ENCODE measurements at regions not wholly inside any gene's neighbourhood (a gene's known extent, or its start where the extent isn't known, plus 50 kb on each side); places are given as distances from the start of the nearest gene placed in this dataset.

- no peaks in the 10 kb centered on the region for H4K20me1 ChIP-seq (ENCODE audit: control insufficient read depth, insufficient read depth, insufficient read length)
- H3K27ac ChIP-seq (ENCODE audit: insufficient read length, low read depth, low read length) = no peak overlapping the region
Observed at GRCh38 chr16:35463358-35463757, 2003.9 kb downstream of the TP53TG3F start.

More at GRCh38 chr16:35463358-35463757, 2003.9 kb downstream of the TP53TG3F start:
- Histone ChIP-seq H4K5ac (ENCODE audit: insufficient read length, low read depth, low read length) (no peak overlapping the region), H3K79me1 (ENCODE audit: insufficient read depth, low read depth, low read length, poor library complexity, severe bottlenecking) (no peaks in the 10 kb centered on the region), H3K4ac (ENCODE audit: low read depth, low read length) (no peak overlapping the region), H2AK5ac (ENCODE audit: insufficient read length, low read length) (no peak overlapping the region), H3K4me2 (ENCODE audit: insufficient read depth, insufficient read length, low read length) (no peak overlapping the region), H2BK20ac (ENCODE audit: low read depth, low read length, poor library complexity, severe bottlenecking) (no peak overlapping the region), H2BK5ac (ENCODE audit: insufficient read length, low read length) (no peak overlapping the region), H3K18ac (ENCODE audit: insufficient read length, low read depth, low read length) (no peak overlapping the region), H3T11ph (ENCODE audit: low read length) (no peak overlapping the region), H3K4me1 (ENCODE audit: insufficient read depth, low read length) (no peaks in the 10 kb centered on the region), H2BK12ac (ENCODE audit: insufficient read length, low read depth, low read length) (no peak overlapping the region), H3K23ac (ENCODE audit: insufficient read length, low read depth, low read length) (no peak overlapping the region), H2AFZ (ENCODE audit: low read length) (no peak overlapping the region), H4K91ac (ENCODE audit: insufficient read length, low read depth, low read length) (no peak overlapping the region), H3K14ac (ENCODE audit: insufficient read depth, low read length) (no peak overlapping the region), H3K23me2 (ENCODE audit: insufficient read length, low read depth, low read length, poor library complexity, severe bottlenecking) (no peaks in the 10 kb centered on the region), H4K8ac (replicated peaks; ENCODE audit: insufficient read length, low read depth, low read length) (no peak overlapping the region), H3K56ac (ENCODE audit: insufficient read length, low read depth, low read length) (no peak overlapping the region), H3K9me3 (ENCODE audit: control insufficient read depth, low read depth, low read length) (peaks cover 84% of the 10 kb centered on the region), H3K79me2 (ENCODE audit: insufficient read depth, low read length) (no peaks in the 10 kb centered on the region), H3K9ac (ENCODE audit: extremely low read depth, insufficient read length, low read length) (no peak overlapping the region), H3K27me3 (ENCODE audit: insufficient read depth, low read length) (no peaks in the 10 kb centered on the region), H2BK15ac (ENCODE audit: low read depth, low read length) (no peak overlapping the region), H2BK120ac (ENCODE audit: low read depth, low read length, poor library complexity, severe bottlenecking) (no peak overlapping the region)
- no peak for TF ChIP-seq CTCF (conservative IDR thresholded peaks at IDR 0.05)
- Mint-ChIP-seq H3K36me3 (ENCODE audit: insufficient read depth in 1 of 3, low read depth in 3 of 3) (peaks cover 11 to 22% (median 13%) of the 10 kb centered on the region in 3 experiments), H3K4me3 (no peak overlapping the region), H3K4me1 (no peaks in the 10 kb centered on the region), H3K9me3 (peaks cover 82 to 94% of the 10 kb centered on the region in 2 experiments), H3K27ac (no peak overlapping the region), H3K27me3 (ENCODE audit: low read depth) (no peaks in the 10 kb centered on the region; the same call in 1 of the 2 replicates)
- no peak for DNase-seq
- no CpG with 5 or more reads among the region's 1 CpG for WGBS (ENCODE audit: extremely low coverage, insufficient read length, low lambda C conversion rate)

All from H9 (cell line).